Stimulated activated CD8-positive, alpha-beta memory T cell treated with anti-CD3 and anti-CD28 coated beads, Interleukin-7, amount 100 ng/mL, for 48 hours (primary cell): ENCODE measurements at regions not wholly inside any gene's neighbourhood (a gene's known extent, or its start where the extent isn't known, plus 50 kb on each side); places are given as distances from the start of the nearest gene placed in this dataset.

ENCODE experiments used
- DNase-seq, 2 donors: peaks; one replicate each; pipeline ENCODE4 v3.0.0-alpha.2; 2020; ENCODE audit warnings: low read depth in 1 of 2; ENCODE audit errors: extremely low read depth in 1 of 2

GRCh38 chr2:83585250-83585649, 873.8 kb downstream of the SUCLG1 start:
- no peak for DNase-seq

GRCh38 chr2:83584672-83585071, 874.4 kb downstream of the SUCLG1 start:
- DNase-seq, result no peak

- no peak for DNase-seq
Observed at GRCh38 chr2:83582589-83582988, 876.5 kb downstream of the SUCLG1 start.

- DNase-seq, result no peak
Observed at GRCh38 chr2:83579507-83579906, 879.6 kb downstream of the SUCLG1 start.

- DNase-seq, result no peak
Observed at GRCh38 chr2:83578405-83578804, 880.7 kb downstream of the SUCLG1 start.

- DNase-seq, result no peak
Observed at GRCh38 chr2:83574614-83575013, 884.5 kb downstream of the SUCLG1 start.

- no peak for DNase-seq
Observed at GRCh38 chr2:83573060-83573459, 886.0 kb downstream of the SUCLG1 start.

GRCh38 chr2:83572400-83572799, 886.7 kb downstream of the SUCLG1 start:
- DNase-seq, result no peak

- no peak for DNase-seq
Observed at GRCh38 chr2:83567551-83567950, 891.5 kb downstream of the SUCLG1 start.

GRCh38 chr2:83565626-83566025, 893.5 kb downstream of the SUCLG1 start:
- DNase-seq, result no peak

GRCh38 chr2:83565181-83565580, 893.9 kb downstream of the SUCLG1 start:
- no peak for DNase-seq

- DNase-seq, result no peak
Observed at GRCh38 chr2:83561592-83561991, 897.5 kb downstream of the SUCLG1 start.

- no peak for DNase-seq
Observed at GRCh38 chr2:83536556-83536955, 922.5 kb downstream of the SUCLG1 start.

GRCh38 chr2:83534416-83534815, 924.7 kb downstream of the SUCLG1 start:
- DNase-seq, result no peak

GRCh38 chr2:83531206-83531826, 927.8 kb downstream of the SUCLG1 start:
- no peak for DNase-seq

GRCh38 chr2:83528767-83529166, 930.3 kb downstream of the SUCLG1 start:
- DNase-seq, result no peak

- no peak for DNase-seq
Observed at GRCh38 chr2:83522891-83523493, 936.1 kb downstream of the SUCLG1 start.

GRCh38 chr2:83517727-83518368, 941.2 kb downstream of the SUCLG1 start:
- DNase-seq, result no peak

- no peak for DNase-seq
Observed at GRCh38 chr2:83516503-83516902, 942.6 kb downstream of the SUCLG1 start.

GRCh38 chr2:83487451-83487850, 971.6 kb downstream of the SUCLG1 start:
- no peak for DNase-seq

GRCh38 chr2:83481436-83481835, 977.6 kb downstream of the SUCLG1 start:
- DNase-seq, result no peak

GRCh38 chr2:83478037-83478436, 981.0 kb downstream of the SUCLG1 start:
- DNase-seq, result no peak
